ENCODE measurements at regions not wholly inside any gene's neighbourhood (a gene's known extent, or its start where the extent isn't known, plus 50 kb on each side); places are given as distances from the start of the nearest gene placed in this dataset.

DNA sequence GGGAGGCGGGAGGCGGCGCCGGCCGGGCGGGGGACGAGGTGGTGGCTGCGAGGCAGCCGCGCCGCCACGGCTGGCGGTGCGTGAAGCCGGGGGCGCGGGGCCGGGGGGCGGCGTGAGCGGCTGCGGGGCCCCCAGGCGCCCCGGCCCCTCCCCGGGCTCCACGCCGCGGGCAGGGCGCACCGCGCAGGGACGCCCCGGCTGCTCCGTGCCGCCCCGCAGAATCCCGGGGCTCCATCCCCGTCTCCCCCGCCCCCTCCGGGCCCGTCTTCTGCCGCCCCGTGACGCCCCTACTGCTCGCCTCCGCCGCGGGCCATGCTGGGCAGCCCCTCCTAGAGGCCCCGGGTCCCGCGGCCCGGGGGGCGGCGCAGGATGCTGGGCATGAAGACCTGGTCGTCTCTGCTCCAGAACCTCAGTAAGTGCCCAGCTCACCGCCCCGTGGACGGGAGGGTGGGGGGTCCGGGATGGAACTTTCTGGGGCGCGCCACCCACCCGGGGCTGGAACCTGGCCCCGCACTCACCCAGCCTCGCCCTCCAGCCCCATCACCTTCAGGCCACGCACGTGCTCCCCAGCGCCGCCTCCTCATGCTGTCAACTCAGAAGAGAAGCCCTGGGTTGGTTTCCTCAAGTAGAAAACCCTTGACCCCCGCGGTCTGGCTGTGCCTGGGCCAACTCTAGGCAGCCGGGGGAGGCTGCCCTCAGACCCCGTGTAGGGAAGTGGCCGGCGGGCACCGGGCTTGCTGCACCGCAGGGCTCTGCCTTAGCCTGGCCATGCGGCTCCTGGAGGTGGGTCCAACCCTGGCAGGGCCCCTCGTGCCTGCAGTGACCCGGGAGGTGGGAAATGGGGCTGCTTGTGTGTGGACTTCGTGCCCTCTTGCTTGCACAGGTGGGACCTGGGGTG lies 150.2 kb upstream of the GSE1 start:
- DNase-seq: no peak

DNA sequence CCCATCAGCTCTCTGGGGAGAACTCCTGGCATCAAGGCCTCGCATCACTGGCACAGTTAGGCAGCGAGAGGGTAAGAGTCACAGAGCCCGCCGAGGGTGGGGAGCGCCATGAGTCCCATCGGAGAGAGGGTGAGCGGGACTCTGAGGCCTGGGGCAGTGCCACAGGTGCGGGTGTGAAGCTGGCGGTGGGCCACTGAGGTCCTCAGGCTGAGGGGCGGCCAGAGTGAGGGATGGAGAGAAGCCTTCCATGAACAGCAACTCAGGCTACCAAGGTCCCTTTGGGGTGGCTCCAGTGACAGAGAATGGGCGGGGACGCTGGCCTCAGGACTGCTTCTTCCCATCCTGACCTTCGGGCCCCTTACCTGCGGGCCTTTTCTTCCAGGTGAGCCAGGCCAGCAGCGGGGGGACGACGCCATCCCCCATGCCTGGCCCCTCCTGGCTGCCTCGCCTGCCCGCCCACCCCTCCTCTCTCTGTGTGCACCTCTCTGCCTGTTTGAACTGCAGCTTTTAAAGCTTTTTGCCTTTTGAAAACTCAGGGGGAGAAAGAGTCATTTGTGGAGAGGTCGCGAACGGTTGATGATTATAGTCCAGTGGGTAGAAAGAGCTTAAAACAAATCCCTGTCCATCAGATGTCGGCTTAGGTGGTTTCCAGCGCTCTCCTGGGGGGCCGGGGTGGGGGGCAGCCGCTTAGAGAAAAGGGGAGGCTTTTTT lies 149.3 kb upstream of the GSE1 start:
- no peak for DNase-seq

DNA sequence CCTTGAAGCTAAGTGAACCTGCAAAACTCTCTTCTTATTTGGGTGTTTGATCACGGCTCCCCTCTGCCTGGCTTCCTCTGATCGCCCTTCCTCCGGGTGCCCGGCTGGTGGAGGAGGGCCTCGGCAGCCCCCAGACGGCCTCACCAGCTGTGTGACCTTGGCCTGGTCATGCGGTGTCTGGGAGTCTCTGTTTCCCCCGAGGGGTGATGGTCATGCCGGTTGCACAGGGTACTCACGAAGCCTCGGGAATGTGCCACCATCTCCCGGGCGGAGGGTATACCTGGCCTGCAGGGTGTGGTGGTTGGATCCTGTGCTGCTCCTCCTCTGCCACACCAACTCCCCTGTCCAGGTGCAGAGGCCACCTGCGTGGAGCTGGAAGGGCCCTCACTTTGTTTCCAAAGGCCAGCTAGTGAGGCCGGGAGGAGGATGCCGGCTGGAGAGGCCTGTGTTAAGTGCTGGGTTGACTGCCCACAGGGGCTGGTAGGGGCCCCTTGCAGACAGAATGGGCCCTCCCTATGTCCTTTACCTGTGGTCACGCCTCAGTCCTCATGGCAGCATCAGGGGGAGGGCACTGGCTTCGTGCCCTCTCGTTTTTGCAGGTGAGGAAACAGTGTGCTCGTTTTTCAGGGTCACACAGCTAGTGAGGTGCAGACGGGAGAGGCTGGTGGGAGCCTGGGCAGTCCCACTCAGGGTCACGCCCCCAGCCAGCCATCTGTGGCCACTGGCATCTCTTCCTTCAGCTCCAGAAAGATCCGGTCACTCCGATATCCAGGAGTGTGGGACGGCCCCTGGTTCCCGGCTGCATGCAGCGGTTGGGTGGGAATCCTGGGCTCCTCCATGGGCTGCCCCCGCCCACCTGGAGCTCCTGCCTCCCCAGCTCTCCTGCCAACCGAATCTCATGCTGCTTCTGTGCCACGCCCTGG lies 148.5 kb upstream of the GSE1 start:
- no peak for DNase-seq

DNA sequence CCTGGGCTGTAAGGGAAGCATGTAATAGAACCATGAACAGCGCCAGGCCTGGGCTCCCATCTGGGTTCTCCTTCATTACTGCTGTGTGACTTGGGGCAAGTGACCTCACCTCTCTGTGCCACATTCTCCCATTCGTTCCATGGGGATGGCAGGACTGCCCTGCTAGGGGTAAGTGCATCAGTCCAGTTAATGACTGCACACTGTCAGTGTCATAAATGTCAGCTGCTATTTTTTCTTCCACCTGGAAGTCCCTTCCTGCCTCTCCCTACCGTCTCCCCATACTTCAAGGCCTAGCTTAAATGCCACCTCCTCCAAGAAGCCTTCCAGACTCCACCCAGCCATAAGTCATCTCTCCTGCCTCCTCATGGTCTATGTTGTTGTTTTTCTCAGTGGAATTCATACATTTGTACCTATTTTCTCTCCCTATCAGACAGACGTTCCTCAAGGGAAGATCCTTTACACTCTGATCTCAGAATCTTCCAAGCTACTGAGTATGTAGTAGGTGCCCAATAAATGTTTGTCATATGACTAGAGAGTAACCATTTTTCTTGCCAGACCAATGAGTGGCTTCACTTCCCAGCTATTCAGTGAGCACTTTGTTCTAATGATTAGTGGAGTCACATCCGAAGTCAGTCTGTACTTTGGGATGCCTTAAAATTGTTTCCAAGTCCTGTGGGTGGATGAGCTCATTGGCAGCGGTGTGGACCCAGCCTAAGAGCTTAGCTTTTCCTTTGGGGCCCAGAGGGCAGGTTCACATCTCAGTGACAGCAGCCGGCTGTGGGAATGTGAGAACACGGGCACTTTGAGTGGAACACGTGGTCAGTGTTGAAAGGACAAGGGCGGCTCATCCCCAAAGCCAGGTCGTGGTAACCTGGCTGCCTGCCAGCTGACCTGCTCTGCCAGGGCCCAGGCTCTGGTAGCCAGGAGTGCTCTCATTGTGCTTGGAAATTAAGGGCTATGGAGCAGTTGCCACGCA lies 147.5 kb upstream of the GSE1 start:
- DNase-seq: no peak

DNA sequence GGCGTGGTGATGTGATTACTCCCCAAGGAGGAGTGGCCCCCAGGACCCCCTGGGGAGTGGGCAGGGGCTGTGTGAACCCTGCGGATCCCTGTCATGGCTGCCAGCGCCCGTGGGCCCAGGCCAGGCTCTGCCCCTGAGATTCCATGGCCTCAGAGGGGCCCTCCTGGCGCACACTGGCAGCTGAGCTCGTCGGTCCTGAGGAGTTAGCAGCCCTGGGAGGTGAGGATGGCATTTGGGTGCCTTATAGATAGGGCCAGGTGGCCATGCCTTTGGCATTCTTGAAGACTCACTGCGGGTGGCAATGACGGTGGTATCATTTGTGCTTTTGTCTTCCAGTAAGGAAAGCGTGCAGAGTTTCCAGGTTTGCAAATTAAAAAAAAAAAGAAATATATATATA lies 146.8 kb upstream of the GSE1 start:
- DNase-seq: no peak

DNA sequence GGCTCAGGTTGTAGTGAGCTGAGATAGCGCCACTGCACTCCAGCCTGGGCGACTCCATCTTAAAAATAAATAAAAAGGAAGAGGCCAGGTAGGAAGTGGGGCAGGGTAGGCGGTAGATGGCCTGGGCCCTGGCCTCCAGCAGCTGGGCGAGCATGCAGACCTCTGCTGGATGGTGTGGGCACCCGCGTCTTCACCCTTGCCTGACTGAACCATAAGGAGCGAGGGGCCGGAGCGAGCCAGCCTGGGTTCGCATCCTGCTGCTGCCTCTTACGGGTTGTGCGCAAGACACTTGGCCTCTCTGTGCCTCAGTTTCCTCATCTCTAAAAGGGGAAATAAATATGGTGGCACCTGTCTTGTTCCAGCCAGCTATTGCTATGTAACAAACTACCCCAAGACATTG lies 146.1 kb upstream of the GSE1 start:
- no peak for DNase-seq

DNA sequence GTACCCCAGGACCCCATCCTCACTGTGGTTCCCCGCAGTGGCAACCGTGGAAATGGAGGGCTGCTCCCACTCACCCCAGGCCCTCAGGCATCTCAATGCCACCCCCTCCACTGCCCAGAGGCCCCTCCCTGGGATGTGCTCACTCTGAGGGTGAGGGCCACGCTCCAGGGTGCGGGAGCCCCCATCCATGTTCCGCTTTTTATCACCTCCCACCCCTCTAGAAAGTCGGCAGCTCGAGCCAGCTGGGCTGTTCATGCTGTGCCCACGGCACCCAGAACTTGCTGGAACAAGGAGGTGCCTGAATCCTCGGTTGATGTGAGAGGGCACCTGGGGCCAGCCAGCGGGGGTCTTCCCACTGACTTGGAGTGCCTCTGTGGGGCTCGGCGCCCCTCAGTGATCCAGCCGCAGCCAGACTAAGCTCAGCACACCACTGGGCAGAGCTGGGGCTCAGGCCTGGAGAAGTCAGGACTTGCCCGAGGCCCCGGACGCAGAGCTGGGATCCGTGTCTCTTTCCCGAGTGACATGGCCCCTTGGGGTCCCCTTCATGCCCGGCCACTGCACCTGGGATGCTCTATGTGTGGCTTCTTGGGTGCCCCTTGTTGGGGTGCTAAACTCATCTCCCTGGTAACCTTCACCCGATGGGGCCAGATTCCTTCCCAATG lies 143.1 kb upstream of the GSE1 start:
- no peak for DNase-seq

DNA sequence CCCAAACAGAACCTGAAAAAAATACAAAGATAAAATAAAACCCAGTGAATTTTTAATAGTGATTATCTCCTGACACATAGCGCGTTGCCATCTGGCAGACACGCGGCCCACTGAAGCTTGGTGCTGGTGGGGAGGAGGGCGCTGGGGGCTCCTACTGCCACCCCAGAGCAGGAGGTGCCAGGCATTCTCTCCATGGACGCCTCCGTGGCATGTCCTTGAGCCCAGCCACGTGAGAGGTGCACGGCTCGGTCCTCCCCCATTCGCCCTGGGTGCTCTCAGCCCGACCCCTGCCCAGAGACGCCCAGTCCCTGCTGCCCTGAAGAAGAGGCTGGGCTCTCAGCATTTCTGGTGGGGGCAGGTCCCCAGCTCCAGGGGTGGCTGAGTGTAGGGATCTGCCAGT lies 142.2 kb upstream of the GSE1 start:
- no peak for DNase-seq

DNA sequence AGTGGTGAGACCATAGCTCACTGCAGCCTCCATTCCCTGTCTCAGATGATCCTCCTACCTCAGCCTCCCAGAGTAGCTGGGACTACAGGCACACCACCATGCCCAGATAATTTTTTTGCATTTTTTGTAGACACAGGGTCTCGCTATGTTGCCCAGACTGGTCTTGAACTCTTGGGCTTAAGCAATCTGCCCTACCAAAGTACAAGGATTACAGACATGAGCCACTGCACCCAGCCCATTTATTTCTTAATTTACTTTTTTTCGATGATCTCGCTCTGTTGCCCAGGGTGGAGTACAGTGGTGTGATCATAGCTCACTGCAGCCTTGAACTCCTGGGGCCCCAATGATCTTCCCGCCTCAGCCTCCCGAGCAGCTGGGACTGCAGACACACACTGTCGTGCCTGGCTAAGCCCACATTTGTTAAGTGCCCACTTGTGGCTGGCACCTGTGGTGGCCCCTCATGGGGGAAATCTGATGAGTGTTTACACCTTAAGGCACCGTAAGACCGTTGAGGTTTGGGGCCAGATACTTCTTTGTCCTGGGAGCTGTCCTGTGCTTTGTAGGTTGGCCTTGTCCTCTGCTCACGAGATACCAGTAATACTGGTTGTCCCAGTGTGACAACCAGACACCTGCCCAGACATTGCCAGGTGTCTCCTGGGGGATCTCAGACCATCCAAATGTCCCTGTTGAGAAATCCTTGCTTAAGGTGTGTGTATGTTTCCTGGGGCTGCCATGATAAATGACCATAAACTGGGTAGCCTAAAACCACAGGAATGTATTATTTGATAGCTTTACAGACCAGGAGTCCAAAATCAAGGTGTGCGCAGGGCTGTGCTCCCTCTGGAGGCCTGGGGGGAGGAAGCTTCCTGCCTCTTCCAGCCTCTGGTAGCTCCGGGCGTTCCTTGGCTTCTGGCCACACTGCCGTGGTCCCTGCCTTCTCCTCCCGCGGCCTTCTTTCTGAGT lies 141.4 kb upstream of the GSE1 start:
- no peak for DNase-seq

DNA sequence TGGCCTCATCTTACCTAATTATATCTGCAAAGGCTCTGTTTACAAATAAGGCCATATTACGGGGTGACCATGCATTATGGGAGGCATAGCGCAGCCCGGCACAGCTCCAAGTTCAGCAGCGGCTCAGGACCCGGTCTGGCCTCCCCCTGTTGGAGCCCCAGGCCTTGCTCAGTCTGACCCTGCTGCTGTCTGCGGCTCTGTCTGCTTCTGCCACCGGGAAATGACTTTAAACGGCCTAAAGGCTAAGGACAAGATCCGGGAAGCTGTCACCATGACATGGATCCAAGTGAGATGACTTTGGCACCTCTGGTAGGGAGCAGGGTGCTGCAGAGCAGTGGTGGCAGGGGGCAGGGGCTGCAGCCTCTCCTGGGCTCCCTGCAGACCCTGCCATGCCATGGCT lies 140.6 kb upstream of the GSE1 start:
- DNase-seq: no peak

DNA sequence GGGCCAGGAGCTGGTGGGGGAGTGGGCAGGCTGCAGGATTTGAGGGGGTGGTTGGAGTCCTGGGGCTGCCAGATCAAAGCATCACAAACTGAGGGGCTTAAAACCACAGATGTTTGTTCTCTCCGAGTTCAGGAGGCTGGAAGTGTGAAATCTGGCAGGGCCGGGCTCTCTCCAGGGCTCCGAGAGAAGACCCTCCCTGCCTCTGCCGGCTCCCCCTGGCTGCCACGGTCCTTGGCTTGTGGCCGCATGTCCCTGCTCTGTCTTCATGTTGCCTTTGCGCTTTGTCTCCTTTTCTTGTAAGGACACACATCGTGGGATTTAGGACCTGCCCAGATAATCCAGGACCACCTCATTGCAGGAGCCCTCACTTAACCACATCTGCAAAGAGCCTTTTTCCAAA lies 139.8 kb upstream of the GSE1 start:
- DNase-seq: no peak

DNA sequence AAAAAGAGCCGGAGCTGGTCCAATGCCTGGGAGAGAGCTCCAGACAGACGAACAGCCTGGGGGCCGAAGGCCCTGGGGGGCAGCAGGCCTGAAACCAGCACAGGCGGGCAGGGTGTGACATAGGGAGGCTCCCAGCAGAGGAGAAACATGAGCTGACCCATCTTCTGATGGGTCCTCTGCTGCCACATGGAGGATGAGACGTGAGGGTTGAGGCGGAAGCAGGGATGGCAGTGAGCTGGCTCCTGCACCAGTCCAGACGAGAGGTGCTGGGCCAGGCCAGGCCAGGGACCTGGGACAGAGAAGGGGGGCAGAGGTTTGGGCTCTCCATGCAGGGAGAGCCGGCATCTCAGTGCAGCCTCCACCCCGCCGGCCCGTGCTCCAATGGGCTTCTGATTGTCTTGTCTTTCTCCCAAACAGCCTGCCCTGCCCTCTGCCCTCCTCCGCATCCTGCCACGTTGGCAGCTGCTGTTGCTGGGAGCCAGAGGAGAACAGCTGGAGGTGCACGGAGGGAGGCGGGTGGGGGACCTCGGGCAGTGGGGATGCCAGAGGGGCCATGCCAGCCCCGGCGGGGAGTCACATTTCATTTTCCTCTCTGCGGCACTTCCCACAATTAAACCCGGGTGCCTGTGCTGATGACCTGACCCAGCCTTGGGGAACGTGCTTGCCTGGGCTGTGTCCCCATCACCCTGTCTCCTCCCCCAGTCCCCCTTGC lies 139.1 kb upstream of the GSE1 start:
- DNase-seq: no peak

DNA sequence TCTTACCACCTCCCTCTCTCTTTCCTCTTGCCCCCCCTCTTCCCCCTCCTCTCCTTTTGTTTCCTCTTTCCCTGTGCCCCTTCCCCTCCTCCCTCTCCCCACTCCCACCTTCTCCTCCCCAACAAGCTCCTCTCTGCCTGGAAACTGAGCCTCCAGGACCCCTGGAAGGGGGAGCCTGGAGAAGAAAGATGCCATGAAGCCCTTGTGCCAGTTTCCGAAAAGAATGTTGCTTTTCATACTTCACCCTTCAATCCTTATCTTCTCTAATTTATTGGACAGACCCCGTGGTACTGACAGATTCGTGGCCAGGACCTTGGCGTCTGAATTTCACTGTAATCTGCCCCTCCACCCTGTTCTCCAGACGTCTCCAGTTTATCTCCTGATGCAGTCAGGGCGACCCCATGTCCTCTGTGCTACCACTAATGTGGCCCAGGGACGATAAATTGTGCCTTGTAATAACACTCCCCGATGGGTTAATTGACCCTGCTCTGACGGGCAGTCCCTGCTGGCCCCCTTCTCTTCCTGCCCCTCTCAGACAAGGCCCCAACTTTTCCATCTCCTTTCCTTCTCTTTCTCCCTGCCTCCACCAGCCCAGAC lies 138.4 kb upstream of the GSE1 start:
- no peak for DNase-seq

DNA sequence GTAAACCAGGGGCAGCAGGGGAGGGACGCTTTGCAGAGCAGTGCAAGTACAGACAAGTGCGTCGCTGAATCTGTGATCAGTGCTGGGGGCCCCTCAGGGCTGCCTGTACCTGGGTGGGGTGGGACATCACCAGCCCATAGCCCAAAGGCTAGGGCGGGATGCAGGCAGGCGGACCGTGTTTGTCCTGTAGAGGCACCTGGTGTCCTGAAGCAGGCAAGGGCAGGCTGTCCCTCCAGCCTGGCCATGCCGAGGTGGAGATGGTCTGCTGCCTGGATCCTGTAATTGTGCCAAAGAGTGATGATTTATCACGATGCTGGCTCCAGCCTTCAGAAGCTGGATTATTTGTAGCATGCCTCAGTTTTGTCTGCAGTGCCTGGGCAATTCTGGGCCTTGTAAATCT lies 137.9 kb upstream of the GSE1 start:
- no peak for DNase-seq

DNA sequence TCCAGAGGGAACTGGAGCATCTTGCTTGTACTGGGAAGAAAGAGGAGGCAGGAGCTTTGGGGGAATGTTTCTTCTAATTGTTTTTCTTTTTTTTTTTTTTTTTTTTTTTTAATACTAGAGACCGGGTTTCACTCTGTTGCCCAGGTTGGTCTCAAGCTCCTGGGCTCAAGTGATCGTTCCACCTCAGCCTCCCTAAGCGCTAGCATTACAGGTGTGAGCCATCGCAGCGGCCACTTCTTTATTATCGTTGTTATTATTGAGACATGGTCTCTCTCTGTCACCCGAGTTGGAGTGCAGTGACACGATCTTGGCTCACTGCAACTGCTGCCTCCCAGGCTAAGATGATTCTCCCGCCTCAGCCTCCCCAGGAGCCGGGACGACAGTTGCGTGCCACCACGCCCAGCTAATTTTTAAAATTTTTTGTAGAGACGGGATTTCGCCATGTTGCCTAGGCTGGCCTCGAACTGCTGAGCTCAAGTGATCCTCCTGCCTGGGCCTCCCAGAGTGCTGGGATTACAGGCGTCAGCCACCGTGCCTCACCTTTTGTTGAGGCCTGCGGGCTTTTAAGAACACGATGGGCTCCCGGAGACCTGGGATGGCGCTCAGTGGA lies 137.3 kb upstream of the GSE1 start:
- DNase-seq: no peak

DNA sequence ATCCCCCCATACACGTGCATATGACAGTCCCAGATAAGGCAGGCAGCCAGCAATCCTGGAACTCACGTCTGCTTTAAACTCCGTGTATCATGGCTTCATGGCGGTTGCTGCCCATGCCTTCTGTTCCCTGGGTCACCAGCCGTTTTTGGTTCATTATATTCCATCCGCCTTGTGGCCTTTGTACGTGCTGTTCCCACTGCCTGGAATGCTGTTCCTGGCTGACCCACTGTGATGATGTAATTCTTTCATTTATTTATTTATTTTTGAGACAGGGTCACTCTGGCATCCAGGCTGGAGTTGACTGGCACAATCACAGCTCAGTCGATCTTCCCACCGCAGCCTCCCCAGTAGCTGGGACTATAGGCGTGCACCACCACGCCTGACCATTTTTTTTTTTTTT lies 136.7 kb upstream of the GSE1 start:
- no peak for DNase-seq

DNA sequence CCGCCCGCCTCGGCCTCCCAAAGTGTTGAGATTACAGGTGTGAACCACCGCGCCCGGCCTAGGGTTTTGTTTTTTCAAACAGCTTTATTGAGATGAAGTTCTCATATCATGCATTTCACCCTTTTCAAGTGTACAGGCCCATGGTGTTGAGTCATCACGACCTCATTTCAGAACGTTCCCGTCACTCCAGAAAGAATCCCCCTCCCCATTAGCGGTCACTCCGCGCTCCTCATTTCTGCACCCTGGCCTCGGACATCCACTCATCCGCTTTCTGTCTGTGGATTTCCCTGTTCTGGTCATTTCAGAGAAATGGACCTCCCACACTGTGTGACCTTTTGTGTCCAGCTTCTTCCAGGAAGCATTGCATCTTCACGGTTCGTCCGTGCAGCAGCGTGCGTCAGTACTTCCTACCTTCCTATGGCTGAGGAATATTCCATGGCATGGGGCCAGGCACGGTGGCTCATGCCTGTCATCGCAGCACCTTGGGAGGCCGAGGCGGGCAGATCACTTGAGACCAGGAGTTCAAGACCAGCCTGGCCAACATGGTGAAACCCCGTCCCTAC lies 135.2 kb upstream of the GSE1 start:
- no peak for DNase-seq
